ENCODE measurements at regions not wholly inside any gene's neighbourhood (a gene's known extent, or its start where the extent isn't known, plus 50 kb on each side); places are given as distances from the start of the nearest gene placed in this dataset.

- TF ChIP-seq, protein P1, sequence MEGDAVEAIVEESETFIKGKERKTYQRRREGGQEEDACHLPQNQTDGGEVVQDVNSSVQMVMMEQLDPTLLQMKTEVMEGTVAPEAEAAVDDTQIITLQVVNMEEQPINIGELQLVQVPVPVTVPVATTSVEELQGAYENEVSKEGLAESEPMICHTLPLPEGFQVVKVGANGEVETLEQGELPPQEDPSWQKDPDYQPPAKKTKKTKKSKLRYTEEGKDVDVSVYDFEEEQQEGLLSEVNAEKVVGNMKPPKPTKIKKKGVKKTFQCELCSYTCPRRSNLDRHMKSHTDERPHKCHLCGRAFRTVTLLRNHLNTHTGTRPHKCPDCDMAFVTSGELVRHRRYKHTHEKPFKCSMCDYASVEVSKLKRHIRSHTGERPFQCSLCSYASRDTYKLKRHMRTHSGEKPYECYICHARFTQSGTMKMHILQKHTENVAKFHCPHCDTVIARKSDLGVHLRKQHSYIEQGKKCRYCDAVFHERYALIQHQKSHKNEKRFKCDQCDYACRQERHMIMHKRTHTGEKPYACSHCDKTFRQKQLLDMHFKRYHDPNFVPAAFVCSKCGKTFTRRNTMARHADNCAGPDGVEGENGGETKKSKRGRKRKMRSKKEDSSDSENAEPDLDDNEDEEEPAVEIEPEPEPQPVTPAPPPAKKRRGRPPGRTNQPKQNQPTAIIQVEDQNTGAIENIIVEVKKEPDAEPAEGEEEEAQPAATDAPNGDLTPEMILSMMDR (IDR thresholded peaks at IDR 0.05): no peak
- TF ChIP-seq POLR2A (IDR thresholded peaks at IDR 0.05): no peak
These were observed 580.5 kb downstream of the INHBA start for GRCh38 chr7:41122256-41122987.
